GM23248 (cell line): ENCODE measurements at regions not wholly inside any gene's neighbourhood (a gene's known extent, or its start where the extent isn't known, plus 50 kb on each side); places are given as distances from the start of the nearest gene placed in this dataset.
A peak's percentile ranks its signal among the peaks of the same experiment; 100 is the strongest.

Source experiments
- DNase-seq: peaks from one replicate; pipeline ENCODE4 v3.0.0-alpha.2; 2015
- H2AFZ ChIP-seq: fragments of 200-600 bp; sonication (generic); 2 replicates; pipeline ENCODE4 v1.6.1; 2016; ENCODE audit warnings: antibody characterized with exemption
- H3F3A ChIP-seq: fragments of 200-600 bp; sonication (generic); 2 replicates; pipeline ENCODE4 v1.6.1; 2016; ENCODE audit warnings: mild to moderate bottlenecking, antibody characterized with exemption, mixed run types; ENCODE audit not compliant: insufficient read depth
- H3K27ac ChIP-seq: fragments of 200-600 bp; sonication (generic); 2 replicates; pipeline ENCODE4 v1.5.1; 2016; ENCODE audit warnings: mild to moderate bottlenecking
- H3K27me3 ChIP-seq: fragments of 200-600 bp; sonication (generic); replicated peaks from 2 replicates; pipeline ENCODE4 v1.6.1; 2016; ENCODE audit warnings: mild to moderate bottlenecking; ENCODE audit not compliant: insufficient read depth
- H3K36me3 ChIP-seq: fragments of 200-600 bp; sonication (generic); 2 replicates; pipeline ENCODE4 v1.6.1; 2016; ENCODE audit warnings: low read depth, mild to moderate bottlenecking
- H3K4me1 ChIP-seq: fragments of 200-600 bp; sonication (generic); 2 replicates; pipeline ENCODE4 v1.6.1; 2016; ENCODE audit warnings: mild to moderate bottlenecking; ENCODE audit not compliant: insufficient read depth
- H3K4me2 ChIP-seq: fragments of 200-600 bp; sonication (generic); one replicate; pipeline ENCODE4 v1.6.1; 2016; ENCODE audit warnings: mild to moderate bottlenecking; ENCODE audit not compliant: unreplicated experiment
- H3K4me3 ChIP-seq: fragments of 200-600 bp; sonication (generic); 2 replicates; pipeline ENCODE4 v1.5.1; 2016; ENCODE audit warnings: mild to moderate bottlenecking
- H3K79me2 ChIP-seq: fragments of 200-600 bp; sonication (generic); 2 replicates; pipeline ENCODE4 v1.6.1; 2016; ENCODE audit warnings: mild to moderate bottlenecking; ENCODE audit not compliant: insufficient read depth
- H3K9ac ChIP-seq: fragments of 200-600 bp; sonication (generic); 2 replicates; pipeline ENCODE4 v1.6.1; 2016; ENCODE audit warnings: mild to moderate bottlenecking
- H3K9me2 ChIP-seq: fragments of 200-600 bp; sonication (generic); 2 replicates; pipeline ENCODE4 v1.6.1; 2016; ENCODE audit warnings: mixed run types, mild to moderate bottlenecking, moderate library complexity; ENCODE audit not compliant: insufficient read depth
- H3K9me3 ChIP-seq: fragments of 200-600 bp; sonication (generic); one replicate; pipeline ENCODE4 v1.6.1; 2017; ENCODE audit warnings: low read depth
- H4K20me1 ChIP-seq: fragments of 200-600 bp; sonication (generic); 2 replicates; pipeline ENCODE4 v1.6.0; 2016; ENCODE audit not compliant: insufficient read depth
- EZH2 ChIP-seq: fragments of 200-600 bp; sonication (generic); IDR thresholded peaks from 2 replicates; pipeline ENCODE4 v1.6.1; 2018; ENCODE audit warnings: antibody characterized with exemption, mild to moderate bottlenecking; ENCODE audit not compliant: insufficient read depth, poor library complexity, severe bottlenecking
- EZH2phosphoT487 ChIP-seq: fragments of 200-600 bp; sonication (generic); IDR thresholded peaks from 2 replicates; pipeline ENCODE4 v1.6.1; 2018; ENCODE audit warnings: antibody characterized with exemption, moderate library complexity, mild to moderate bottlenecking, low read depth; ENCODE audit not compliant: insufficient read depth
- WGBS, 2 experiments: methylation state at CpG; one replicate each; pipeline ENCODE4 v1.1.6; 2015 to 2017; ENCODE audit warnings: low lambda C conversion rate in 2 of 2, low coverage in 1 of 2; ENCODE audit errors: missing lambda C conversion rate in 2 of 2; 5-methylcytosine and 5-hydroxymethylcytosine counted together
- in situ Hi-C: fragments of 300-500 bp; cut with MboI; formaldehyde crosslinking; loops from 2 replicates; pipeline ENCODE4 v1.15.0; 2020

DNA sequence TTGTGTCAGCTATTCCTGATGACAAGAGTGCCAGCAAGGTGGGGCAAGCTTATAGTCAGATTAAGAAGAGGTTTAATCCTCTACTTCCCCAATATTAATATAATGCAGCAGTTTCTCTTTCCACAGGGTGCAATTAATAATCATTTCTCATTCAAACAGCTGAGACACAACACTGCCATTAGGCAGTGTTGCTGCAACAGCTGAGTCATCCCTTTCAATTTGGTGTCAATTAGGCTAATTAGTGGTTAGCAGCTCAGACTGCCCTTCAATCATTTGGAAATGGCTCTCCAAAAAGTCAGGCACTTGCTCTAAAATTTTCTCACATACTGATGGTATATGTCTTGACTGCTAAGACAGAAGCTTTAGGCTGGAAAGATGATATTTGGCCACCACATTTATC, 265.7 kb upstream of the FAM241A start:
- H3K4me2 ChIP-seq = no peak overlapping the region
- H3K9me2 ChIP-seq = no peaks in the 10 kb centered on the region
- no peak overlapping the region for H3K4me3 ChIP-seq
- no peak overlapping the region for H3K27ac ChIP-seq
- H3F3A ChIP-seq = no peaks in the 10 kb centered on the region
- TF ChIP-seq EZH2 (no peak), EZH2phosphoT487 (no peak)
- in situ Hi-C loops = no loop called here
- H3K4me1 ChIP-seq = no peaks in the 10 kb centered on the region
- H3K36me3 ChIP-seq = no peaks in the 10 kb centered on the region
- no peaks in the 10 kb centered on the region for H4K20me1 ChIP-seq
- H3K79me2 ChIP-seq = no peaks in the 10 kb centered on the region
- DNase-seq = no peak
- H3K9me3 ChIP-seq = no peaks in the 10 kb centered on the region
- no peak overlapping the region for H3K9ac ChIP-seq
- no peak overlapping the region for H2AFZ ChIP-seq
- H3K27me3 ChIP-seq = no peaks in the 10 kb centered on the region

DNA sequence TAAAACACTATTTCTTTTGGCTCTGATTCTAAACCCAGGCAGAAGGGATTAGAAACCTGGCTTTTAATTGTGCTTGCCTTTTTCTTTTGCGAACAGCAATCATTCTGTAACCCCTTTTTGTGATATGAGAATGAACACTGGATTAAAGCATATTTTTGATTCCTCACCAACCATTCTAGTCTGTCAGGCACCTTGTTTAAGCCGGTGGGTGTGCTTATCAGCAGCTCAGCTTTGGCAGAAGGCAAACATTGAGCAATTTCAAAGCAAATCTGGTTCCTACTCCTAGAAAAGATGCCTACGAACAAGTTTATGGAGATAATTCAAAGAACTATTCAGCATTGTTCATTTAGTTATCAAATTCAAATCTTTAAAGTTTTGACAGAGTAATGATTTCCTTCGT, 265.1 kb upstream of the FAM241A start:
- Histone ChIP-seq H3K9ac (no peak overlapping the region), H3K27ac (no peak overlapping the region), H3K4me2 (no peak overlapping the region), H4K20me1 (no peaks in the 10 kb centered on the region), H2AFZ (no peak overlapping the region), H3K36me3 (no peaks in the 10 kb centered on the region), H3K4me1 (no peaks in the 10 kb centered on the region), H3F3A (no peaks in the 10 kb centered on the region), H3K9me3 (no peaks in the 10 kb centered on the region), H3K27me3 (no peaks in the 10 kb centered on the region), H3K79me2 (no peaks in the 10 kb centered on the region), H3K4me3 (no peak overlapping the region), H3K9me2 (no peaks in the 10 kb centered on the region)
- no peak for DNase-seq
- TF ChIP-seq EZH2phosphoT487 (no peak), EZH2 (no peak)
- WGBS, 2 experiments = 65 to 70% methylated on average over 4 of the region's 4 CpGs
- in situ Hi-C loops = no loop called here

DNA sequence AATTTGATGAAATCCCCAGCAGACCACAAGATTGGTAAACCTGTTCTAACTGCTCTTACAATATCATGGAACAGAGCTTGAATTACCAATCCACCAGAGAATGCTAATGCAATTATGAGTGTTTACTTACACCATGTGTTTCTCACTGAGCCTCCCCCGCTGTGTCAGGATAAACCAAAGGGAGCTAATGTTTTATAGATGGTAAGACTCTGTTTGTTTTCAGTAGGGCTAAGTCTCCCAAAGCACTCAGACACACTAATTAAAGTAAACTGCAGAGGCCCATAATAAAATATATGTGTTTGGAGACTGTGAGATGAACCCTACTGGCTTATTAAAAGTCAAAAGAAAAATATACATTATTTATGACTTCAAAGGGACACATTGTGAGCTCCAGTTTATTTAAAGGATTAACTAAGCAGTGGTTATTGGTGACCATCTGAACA, 261.7 kb upstream of the FAM241A start:
- Histone ChIP-seq H3K9me3 (no peaks in the 10 kb centered on the region), H3K4me2 (no peak overlapping the region), H3K27me3 (no peaks in the 10 kb centered on the region), H2AFZ (no peak overlapping the region), H3K27ac (no peak overlapping the region), H3K9ac (no peak overlapping the region), H4K20me1 (no peaks in the 10 kb centered on the region), H3K36me3 (no peaks in the 10 kb centered on the region), H3K9me2 (no peaks in the 10 kb centered on the region), H3K4me3 (no peak overlapping the region), H3K4me1 (no peaks in the 10 kb centered on the region), H3K79me2 (no peaks in the 10 kb centered on the region), H3F3A (no peaks in the 10 kb centered on the region)
- in situ Hi-C loops = no loop called here
- peak; percentile 1 for DNase-seq
- TF ChIP-seq EZH2 = no peak
- no peak for TF ChIP-seq EZH2phosphoT487
- 26 to 32% methylated on average over 1 of the region's 1 CpG for WGBS, 2 experiments

DNA sequence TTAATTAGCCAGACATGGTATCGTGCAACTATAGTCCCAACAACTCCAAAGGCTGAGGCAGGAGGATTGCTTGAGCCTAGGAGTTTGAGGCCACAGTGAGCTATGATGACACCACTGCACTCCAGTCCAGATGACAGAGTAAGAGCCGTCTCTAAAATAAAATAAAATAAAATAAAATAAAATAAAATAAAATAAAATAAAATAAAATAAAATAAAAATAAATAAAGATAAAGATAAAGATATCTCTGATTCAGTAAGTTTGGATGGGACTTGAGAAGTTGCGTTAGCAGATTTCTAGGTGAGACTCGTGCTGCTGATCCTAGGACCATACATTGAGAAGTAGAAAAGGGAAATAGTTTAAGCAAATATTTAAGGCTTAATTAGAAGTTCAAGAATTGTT, 254.8 kb upstream of the FAM241A start:
- H3F3A ChIP-seq = no peaks in the 10 kb centered on the region
- H3K79me2 ChIP-seq = no peaks in the 10 kb centered on the region
- H3K9me3 ChIP-seq = no peaks in the 10 kb centered on the region
- H3K9me2 ChIP-seq = no peaks in the 10 kb centered on the region
- no peaks in the 10 kb centered on the region for H3K27me3 ChIP-seq
- H3K36me3 ChIP-seq = no peaks in the 10 kb centered on the region
- in situ Hi-C loops = no loop called here
- no peak overlapping the region for H3K4me3 ChIP-seq
- H3K27ac ChIP-seq = no peak overlapping the region
- H4K20me1 ChIP-seq = no peaks in the 10 kb centered on the region
- no peak overlapping the region for H3K4me2 ChIP-seq
- no peak overlapping the region for H2AFZ ChIP-seq
- no peaks in the 10 kb centered on the region for H3K4me1 ChIP-seq
- TF ChIP-seq EZH2 = no peak
- TF ChIP-seq EZH2phosphoT487 = no peak
- H3K9ac ChIP-seq = no peak overlapping the region
- no peak for DNase-seq
- WGBS, 2 experiments = 69 to 74% methylated on average over 4 of the region's 4 CpGs

DNA sequence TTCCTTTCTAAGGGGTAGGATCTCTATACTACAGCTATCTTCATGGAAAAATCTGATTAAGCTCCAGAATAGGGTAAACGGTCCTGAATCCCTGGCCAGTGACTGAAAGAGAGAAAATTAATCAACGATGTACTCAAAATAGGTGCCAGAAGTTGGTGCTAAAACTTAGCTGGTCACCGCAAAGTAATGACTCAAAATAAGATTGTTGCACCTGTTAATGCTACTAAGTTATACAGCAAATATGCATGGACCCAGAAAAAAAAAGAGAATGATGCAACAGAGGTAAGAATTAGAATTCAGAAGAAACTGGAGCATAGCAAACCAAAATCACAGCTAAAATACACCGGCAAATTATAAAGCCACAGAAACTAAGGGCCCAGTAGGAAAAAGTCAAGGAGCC, 239.7 kb upstream of the FAM241A start:
- Histone ChIP-seq H3K27me3 (no peaks in the 10 kb centered on the region), H3K9ac (no peak overlapping the region), H3K9me2 (no peaks in the 10 kb centered on the region), H3K36me3 (no peaks in the 10 kb centered on the region), H4K20me1 (no peaks in the 10 kb centered on the region), H3F3A (no peaks in the 10 kb centered on the region), H3K4me2 (no peak overlapping the region), H3K9me3 (no peaks in the 10 kb centered on the region), H3K4me1 (no peaks in the 10 kb centered on the region), H3K79me2 (no peaks in the 10 kb centered on the region), H3K4me3 (no peak overlapping the region), H2AFZ (no peak overlapping the region), H3K27ac (no peak overlapping the region)
- in situ Hi-C loops = loop anchor here (5.0 kb wide), 1 partner anchor 48 kb away; no protein-coding TSS in a partner anchor
- TF ChIP-seq EZH2 (no peak), EZH2phosphoT487 (no peak)
- no peak for DNase-seq
- WGBS, 2 experiments = 65 to 67% methylated on average over 4 of the region's 4 CpGs
